ENCODE measurements at regions not wholly inside any gene's neighbourhood (a gene's known extent, or its start where the extent isn't known, plus 50 kb on each side); places are given as distances from the start of the nearest gene placed in this dataset.

DNA sequence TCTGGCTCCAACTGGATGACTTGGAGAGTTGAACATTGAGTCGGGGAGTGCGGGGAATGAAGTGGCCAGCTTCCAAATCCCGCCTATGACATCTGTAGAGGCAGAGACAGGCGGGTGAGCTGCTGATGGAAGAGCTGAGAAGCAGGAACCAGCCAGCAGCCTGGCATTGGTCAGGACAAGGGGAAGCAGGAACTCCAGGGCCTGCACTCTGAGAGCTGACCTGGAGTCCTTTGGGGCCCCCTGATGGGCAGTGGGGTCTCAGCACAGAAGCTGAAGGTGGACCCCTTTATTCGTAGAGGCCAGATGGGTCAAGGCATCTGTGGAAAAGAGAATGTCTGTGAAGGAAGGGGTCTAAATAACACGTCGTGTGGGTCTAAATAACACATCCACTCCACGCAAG lies 57.0 kb downstream of the SEC61G start:
- DNase-seq: no peak

DNA sequence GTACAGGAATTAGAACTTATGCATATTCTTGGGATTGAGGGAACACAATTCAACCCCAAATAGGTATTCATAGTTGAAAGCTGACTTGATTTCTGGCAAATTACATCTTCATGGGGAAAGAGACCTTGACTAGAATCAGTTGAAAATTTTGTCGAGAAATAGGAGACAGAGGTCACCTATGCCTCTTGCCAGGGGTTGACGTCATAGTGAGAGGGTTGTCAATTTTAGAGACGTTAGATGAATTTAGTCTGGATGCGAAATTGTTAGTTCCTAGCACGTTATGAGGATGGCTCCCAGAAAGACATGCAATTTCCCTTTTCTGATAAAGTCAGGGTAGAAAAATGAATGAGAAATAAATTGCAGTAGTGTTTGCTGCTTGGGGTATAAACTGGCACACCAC lies 59.3 kb downstream of the SEC61G start:
- no peak for DNase-seq

DNA sequence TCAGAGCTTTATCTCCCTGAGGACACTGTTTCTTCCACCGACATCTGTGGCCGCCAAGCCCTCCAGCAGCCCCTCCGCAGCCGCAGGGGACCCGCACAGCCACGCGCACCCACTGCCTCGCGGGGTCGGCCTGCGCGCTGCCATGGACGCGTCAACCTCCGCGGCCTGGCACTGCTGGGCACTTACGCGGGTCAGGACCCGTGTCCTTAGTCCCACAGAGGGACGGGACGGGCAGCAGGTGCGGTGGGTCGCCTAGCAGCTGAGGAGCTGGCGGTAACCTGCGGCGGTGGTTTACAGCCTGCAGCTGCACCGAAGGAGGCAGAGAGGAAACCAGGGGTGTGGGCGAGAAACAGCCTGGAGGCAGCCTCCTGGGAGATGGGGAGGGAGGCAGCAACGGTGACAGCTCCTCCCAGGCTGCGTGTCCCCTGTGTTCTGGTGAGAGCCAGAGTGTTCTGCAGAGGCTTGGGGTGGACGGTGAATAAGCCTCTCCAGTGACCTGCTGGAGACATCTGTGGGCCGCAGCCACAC lies 61.3 kb downstream of the SEC61G start:
- no peak for DNase-seq

DNA sequence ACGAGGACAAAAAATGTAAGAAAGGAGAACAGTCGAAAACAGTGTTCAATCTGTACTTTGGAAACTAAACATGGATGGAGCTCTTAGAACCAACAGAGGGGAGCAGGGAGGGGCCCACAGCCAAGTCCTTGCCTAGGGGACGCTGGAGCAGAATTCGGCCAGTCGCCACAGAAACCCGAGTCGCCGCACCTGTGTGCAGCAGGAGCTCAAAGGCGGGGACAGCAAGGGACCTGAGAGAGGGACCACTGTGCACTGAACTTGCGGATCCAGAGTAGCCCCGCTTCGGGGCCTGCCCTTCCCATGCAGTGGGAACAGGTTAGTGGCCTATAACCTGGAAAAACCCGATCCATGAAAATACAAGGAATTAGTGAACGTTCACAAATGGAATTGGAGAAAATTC lies 68.1 kb downstream of the SEC61G start:
- no peak for DNase-seq

DNA sequence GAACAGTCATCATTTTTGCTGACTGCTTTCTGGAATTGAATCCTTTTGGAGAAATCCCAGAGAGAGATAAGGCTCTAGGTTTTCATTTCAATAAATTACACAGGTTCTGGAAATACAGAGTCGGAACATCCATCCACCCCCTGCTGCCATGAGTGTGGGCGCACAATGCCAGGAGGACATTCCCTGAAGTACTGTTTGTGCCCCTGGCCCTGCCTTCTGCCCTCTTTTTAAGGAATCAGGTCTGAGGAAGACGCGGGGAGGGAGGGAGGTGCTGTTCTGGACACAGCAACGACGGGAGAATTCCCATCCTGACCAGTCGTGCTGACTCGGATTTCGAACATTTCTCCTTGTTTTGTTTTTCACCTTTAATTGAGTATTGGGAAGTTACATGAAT lies 69.0 kb downstream of the SEC61G start:
- no peak for DNase-seq

DNA sequence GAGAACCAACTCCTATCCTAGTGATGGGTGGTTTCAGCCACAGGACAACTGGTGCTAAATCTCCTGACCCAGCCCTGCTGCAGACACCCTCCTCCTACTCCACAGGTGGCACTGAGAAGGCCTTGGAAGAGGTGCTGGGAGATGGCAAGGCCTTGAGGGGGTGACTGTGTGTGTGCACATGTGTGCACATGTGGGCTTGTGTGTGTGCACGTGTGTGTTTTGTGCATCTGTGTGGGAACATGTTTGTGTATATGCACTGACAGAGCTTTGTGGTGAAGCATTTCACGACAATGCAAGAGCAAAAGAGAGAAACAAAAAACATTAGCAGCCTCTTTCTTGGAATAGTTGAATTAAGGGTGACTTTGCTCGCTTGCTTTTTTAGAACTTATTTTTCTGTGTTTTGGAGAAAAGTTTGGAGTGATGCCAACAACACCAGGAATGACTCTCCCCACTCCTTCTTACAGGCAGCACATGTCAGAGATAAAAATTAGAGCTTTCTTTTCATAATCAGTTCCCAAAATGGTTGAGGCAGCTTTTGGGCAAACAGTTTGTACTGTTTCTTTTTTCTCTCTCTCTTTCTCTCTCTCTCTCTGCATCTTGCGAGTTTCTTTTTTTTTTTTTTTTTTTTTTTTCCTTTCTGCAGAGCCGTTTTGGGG lies 69.5 kb downstream of the SEC61G start:
- no peak for DNase-seq

DNA sequence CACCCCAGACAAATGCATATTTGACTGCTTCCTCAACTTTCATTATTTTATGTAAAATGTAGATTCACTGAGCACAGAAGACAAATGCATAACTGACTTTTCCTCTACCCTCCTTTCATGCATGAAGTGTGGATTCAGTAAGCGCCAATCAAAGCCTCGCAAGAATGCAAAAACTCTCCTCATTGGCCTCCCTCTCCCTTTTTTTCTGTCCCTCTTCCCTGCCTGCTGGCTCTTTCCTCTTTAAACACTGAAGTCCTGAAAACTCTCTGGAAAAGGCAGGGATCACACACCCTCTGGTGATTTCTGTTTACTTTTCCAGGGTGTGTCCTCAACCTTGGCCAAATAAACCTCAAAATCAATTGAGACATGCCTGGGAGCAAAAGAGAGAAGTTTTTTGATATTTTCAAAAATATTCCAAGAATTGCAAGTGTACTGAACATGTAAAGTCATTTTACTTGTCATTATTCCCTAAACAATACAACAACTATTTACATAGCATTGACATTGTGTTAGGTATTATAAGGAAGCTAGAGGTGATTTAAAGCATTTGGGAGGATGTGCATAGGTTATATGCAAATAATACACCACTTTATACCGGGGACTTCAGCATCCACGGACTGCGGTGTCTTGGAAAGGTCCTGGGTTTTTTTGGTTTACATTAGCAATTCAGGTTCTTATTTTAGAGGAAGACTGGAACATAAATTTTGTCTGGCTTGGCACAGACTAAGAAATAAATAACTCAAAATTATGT lies 71.4 kb downstream of the SEC61G start:
- DNase-seq: no peak

DNA sequence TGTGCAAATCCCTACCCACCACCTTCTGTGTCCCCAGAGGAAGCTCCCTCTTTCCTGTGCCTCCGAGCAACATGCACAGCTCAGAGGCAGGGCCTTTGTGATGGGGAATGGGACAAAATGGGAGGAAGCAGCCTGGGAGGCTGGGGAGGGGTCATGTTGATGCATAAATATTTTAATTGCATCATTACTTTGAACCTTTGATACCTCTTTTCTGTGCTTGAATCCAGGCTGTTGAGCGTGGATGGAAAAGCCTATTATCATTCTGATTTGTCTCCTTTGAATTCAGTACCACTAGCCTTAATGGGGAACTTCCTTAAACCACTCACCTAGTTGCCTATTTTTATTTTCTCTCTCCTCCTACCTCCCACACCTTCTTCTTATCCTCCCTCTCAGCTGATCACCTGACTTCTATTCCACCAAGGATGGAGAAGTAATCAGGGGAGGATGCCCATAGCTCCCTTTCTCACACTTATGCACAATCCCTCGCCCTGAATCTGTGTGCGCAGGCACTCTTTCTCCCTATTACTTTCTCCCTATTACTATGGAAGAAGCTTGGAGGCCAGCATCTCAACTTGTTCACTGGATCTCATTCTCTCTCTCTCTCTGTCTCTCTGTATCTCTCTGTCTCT lies 78.5 kb downstream of the SEC61G start:
- no peak for DNase-seq

DNA sequence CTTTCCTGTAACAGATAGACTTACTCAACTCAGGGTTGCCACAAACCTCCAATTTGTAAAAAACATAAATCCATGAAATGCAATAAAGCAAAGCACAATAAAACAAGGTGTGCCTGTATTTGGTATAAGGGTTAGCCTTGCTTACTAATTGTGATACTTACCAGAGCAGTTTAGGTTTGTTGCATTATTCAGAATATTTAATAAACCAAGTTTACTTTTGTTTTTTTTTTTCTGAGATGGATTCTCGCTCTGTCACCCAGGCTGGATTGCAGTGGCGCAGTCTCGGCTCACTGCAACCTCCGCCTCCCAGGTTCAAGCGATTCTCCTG lies 79.6 kb downstream of the SEC61G start:
- no peak for DNase-seq

DNA sequence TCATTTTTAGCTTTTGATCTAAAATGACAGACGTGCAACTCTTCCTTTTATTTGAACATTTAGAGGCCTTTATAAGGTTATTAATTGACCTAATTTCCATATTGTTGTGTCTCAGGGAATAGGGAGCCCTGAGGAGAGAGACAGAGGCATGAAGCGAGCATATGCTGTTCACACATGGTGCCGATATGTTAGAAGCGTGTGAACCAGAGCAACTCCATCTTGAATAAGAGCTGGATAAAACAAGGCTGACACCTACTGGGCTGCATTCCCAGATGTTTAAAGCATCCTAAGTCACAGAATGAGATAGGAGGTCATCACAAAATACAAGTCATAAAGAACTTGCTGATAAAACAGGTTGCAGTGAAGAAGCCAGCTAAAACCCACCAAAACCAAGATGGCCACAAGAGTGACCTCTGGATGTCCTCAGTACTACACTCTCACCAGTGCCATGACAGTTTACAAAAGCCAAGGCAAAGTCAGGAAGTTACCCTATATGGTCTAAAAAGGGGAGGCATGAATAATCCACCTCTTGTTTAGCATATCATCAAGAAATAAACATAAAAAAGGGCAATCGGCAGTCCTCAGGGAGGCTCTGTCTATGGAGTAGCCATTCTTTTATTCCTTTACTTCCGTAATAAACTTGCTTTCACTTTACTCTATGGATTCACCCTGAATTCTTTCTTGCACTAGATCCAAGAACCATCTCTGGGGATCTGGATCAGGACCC lies 80.1 kb downstream of the SEC61G start:
- DNase-seq: no peak

DNA sequence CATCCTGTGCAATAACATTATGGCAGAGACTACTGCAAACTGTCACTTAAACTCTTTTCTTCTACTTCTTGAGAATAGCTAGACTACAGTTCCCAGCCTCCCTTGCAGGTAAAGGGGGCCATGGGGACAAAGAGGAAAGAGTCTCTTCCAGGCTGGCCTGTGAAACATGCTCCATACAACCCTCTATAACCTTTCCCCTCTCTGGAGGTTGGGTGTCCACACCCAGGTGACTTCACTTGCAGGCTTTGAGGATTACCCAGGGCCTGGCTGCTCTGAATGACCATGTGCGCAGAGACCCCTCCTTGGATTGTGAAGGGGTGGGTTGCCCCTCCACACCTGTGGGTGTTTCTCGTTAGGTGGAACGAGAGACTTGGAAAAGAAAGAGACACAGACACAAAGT lies 84.1 kb downstream of the SEC61G start:
- DNase-seq: no peak

DNA sequence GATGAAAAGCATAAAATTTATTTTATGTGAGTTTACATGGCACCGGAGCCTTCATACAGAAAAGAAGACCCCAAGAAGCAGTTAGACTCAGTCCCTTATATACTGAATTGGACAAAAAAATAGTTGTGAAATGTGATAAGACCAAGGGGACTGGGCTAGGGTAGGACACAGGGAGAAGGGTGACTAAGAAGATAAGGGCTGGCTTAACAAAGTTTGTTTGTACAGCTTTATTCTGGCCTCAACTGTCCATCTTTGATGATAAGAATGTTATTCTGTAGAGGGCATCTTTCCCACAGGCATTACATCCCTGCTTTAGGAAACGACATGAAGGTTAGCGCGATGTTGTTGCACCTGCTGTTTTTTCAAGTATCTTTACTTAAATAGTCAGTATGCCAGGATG lies 86.5 kb downstream of the SEC61G start:
- DNase-seq: no peak

DNA sequence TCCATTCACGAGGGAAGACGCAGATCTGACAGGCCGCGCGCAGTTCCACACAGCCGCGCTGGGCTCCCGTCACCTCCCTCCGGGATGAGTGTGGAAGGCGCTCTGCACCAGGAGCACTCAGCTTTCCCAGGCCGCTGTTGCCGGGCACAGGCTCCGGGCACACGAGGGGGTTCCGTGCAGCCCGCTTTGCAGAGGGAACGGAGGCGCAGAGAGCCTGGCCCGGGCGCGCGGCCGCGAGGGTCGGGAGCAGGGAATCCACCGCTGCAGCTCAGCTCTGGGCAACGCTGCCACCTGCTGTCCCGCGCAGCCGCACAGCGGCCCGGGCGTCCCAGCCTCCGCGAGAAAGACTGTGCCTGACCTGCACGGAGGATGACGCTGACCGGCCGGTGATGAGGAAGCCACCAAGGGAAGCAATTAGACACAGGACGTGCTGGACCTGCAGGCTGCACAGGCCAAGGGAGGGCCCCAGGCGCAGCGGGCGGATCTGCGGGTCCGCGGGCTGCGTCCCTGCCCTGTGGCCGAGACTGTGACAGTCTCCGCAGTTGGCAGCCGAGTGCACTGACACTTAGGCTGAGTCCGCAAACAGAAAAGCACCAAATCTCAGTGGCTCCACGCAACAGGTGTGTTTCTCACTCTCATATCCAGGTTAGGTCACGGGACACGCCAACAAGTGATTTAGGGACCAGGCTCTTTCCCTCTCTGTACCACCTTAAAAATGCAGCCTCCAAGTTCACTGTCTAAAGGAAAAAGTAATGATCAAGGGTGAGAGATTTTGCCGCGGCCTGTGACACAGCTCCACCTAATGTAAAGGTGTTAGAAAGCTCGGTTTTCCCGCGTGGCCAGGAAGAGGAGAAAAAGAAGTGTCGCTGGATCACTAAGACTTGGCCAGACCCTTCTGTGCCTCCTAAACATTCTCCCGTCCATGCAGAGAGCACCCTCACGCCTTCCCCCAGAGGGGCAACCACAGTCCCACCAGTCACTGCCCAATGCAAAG lies 94.5 kb downstream of the SEC61G start:
- DNase-seq: peak; percentile 1

DNA sequence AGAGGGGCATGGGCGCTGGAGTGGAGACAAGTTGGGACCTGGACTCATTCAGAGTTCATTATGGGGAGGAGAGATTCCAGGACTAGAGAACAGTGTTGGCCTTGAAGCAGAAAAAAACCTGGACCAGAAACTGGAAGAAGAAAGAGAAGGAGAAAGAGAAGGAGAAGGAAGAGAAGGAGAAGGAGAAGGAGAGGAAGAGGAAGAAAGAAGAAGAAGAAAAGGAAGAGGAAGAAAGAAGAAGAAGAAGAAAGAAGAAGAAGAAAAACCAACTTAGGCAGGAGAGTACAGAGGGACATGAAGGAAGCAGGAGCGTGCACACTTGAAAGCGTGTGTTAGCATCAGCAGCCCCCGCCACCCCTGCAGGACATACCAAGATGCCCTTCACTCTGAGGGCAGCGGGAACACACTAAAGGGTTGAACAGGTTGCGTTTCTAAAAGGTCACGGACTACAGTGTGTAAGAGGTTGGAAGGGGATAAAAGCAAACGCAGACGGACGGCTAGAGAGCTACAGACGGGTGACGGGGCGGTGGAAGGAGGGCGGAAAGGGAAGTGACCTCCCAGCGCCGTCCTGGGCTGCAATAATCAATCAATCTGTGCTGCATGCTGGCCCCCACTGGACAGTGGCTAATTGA lies 95.3 kb downstream of the SEC61G start:
- DNase-seq: no peak

DNA sequence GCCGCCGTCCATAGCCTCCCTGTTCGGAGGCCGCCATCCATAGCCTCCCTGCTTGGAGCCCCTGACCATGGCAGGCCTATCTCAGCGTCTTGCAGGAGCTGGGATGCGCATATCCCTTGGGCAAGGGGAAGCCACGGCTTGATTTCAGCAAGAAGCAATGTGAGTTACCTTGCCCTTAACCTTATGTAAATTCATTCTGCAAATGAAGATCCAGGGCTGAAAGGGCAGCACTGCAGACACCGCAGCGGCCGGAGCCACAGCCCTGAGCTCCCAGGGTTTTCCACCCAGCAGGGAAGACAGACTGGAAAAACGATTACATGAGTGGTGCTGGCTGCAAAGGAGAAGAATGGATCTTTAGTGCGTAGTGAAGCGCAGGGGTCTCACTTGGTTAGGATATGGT lies 95.8 kb downstream of the SEC61G start:
- DNase-seq: no peak

DNA sequence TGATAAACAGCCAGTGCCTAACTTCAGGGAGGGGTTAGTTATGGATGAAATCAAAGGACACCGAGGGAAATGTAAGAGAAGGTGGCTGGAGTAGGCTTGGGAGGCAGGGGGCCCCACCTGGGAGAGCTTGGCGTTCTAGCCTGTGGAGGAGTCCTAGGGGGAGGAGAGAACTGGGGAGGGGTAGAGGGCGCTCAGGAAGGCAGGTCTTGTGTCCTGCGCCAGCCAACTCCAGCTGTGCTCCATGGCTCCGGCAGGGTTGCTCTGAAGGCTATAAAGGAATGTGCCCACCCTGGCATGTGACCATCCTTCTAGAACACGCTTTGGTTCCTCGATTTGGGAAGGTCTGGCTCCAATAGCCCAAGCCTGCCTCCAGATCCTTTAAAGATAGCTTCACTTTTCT lies 96.3 kb downstream of the SEC61G start:
- DNase-seq: no peak

DNA sequence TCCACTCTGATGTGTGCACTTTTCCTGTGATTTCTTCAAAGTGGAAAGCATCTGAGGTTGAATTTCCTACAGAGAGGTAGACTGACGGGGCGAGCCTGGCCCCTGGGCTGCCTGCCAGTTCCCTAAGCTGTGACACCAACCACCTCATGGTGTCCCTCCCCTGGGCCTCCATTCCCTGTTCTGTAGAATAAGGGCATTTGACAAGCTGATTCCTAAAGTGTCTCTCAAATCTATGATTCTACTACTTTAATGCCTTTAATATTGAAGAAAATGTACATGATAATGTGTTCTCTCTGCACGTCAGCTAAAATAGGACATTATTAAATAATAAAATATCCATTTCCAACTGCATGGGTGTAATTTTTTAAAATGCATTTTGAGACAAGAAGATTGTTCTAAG lies 105.1 kb downstream of the SEC61G start:
- no peak for DNase-seq

DNA sequence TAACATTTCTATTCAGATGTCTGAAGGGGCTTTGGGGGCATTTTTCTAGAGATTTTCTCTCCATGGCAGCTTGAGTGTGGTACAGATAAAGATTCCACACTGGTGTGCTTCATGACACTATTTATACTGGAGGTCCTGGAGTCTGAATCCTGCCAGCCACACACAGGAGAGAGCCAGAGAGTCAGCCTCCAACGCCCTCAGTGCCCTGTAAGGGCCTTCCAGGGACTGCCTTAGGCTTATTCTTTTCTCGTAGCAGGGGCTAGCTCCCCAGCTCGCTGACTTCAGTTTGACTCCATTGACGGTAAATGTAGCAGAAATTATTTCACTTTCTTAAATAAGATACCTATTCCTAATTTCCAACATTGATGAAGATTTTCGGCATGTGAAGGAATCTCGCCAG lies 100.9 kb downstream of the VSTM2A start:
- DNase-seq: no peak

DNA sequence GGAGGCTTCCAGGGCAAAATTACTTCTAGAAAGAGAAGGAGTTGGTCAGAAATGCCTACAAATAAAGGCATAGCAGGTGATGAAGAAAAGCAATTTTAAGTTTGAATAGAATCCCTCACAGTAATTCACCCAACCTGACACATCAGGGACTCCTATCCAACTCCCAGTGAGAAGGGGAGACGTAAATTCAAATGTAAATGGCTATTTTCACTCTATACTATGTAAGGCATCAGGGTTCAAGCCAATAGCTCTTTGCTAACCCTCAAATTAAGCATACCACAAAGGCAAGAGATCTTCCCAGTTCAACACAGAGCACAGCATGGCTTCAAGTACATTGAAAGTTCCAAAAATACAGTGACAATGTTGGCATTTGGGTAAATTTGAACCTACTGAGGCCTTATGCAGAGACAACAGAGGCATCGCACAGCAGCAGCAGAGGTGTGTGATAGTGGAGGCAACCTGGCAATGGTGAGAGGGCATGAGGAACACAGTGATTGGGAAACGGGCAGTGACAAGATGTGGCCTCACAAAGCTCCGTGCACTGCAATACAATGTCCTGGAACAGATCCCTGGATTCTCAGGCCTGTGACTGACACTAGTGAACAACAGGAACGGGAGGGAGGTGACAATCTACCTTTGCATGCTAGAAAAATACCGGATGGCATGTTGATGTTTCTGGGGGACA lies 95.7 kb downstream of the VSTM2A start:
- no peak for DNase-seq

DNA sequence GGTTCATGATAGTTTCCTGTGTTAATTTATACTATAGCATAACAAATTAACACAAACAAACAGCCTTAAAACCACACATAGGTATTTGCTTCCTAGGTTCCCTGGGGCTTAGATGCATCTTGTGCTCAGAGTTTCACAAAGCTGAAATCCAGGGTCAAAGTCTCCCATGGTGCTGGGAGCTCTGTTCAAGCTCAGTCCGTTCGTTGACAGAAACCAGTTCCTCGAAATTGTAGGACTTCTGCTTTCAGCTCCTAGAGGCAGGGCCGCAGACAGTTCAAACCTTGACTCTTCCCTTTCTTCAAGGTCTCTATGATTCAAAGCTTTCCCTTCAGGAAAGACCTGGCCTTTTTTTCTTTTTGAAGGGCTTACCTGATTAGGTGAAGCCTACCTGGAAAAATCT lies 90.5 kb downstream of the VSTM2A start:
- no peak for DNase-seq

DNA sequence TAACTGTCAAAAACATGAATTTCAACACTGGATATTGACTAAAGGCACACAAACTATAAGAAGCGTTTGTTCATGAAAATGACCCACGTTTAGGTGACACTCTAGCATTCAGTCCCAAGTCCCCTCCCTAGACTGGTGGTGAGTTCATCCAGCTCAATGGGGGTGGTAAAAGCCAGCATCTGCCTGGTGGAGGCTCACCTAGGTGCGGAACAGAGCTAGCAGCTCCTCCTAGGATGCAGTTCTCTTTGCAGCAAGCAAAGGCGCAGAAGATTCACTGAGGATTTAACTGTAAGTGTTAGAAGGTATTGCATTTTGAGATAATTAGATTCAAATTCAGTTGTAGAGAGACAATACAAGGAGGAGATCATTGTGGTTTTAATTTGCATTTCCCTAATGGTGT lies 87.6 kb downstream of the VSTM2A start:
- DNase-seq: no peak
